MM.1S (cell line): ENCODE measurements at regions not wholly inside any gene's neighbourhood (a gene's known extent, or its start where the extent isn't known, plus 50 kb on each side); places are given as distances from the start of the nearest gene placed in this dataset.

Source experiments
- DNase-seq: peaks from one replicate; pipeline ENCODE4 v3.0.0-alpha.2; 2015
- H2AFZ ChIP-seq: fragments of 300-600 bp; sonication (generic); 2 replicates; pipeline ENCODE4 v1.6.0; 2016; ENCODE audit warnings: antibody characterized with exemption, low read length
- H3F3A ChIP-seq: fragments of 300-600 bp; sonication (generic); 2 replicates; pipeline ENCODE4 v1.6.1; 2016; ENCODE audit warnings: mild to moderate bottlenecking, antibody characterized with exemption, low read length, moderate library complexity, mixed read lengths; ENCODE audit not compliant: insufficient read depth
- H3K27ac ChIP-seq: fragments of 300-600 bp; sonication (generic); 2 replicates; pipeline ENCODE4 v1.5.1; 2016; ENCODE audit warnings: mild to moderate bottlenecking, low read length
- H3K27me3 ChIP-seq: fragments of 300-600 bp; sonication (generic); replicated peaks from 2 replicates; pipeline ENCODE4 v1.6.0; 2016; ENCODE audit warnings: low read length; ENCODE audit not compliant: insufficient read depth
- H3K36me3 ChIP-seq: fragments of 300-600 bp; sonication (generic); replicated peaks from 2 replicates; pipeline ENCODE4 v1.6.1; 2016; ENCODE audit warnings: mild to moderate bottlenecking, low read length, mixed read lengths; ENCODE audit not compliant: insufficient read depth
- H3K4me1 ChIP-seq: fragments of 300-600 bp; sonication (generic); 2 replicates; pipeline ENCODE4 v1.6.1; 2016; ENCODE audit warnings: low read length, mixed read lengths
- H3K4me2 ChIP-seq: fragments of 300-600 bp; sonication (generic); 2 replicates; pipeline ENCODE4 v1.6.0; 2016; ENCODE audit warnings: low read depth, low read length
- H3K4me3 ChIP-seq: fragments of 300-600 bp; sonication (generic); 2 replicates; pipeline ENCODE4 v1.5.1; 2016; ENCODE audit warnings: low read length, mixed read lengths
- H3K79me2 ChIP-seq: fragments of 300-600 bp; sonication (generic); 2 replicates; pipeline ENCODE4 v1.6.1; 2016; ENCODE audit warnings: mixed run types, low read length, mixed read lengths
- H3K9ac ChIP-seq: fragments of 300-600 bp; sonication (generic); 2 replicates; pipeline ENCODE4 v1.6.1; 2016; ENCODE audit warnings: low read length, mixed read lengths
- H3K9me2 ChIP-seq: fragments of 300-600 bp; sonication (generic); replicated peaks from 2 replicates; pipeline ENCODE4 v1.6.1; 2016; ENCODE audit warnings: mild to moderate bottlenecking, low read length, mixed read lengths; ENCODE audit not compliant: insufficient read depth
- H3K9me3 ChIP-seq: fragments of 300-600 bp; sonication (generic); replicated peaks from 2 replicates; pipeline ENCODE4 v1.6.1; 2016; ENCODE audit warnings: mild to moderate bottlenecking, low read length, mixed read lengths; ENCODE audit not compliant: insufficient read depth
- H4K20me1 ChIP-seq: fragments of 300-600 bp; sonication (generic); 2 replicates; pipeline ENCODE4 v1.6.1; 2016; ENCODE audit warnings: mild to moderate bottlenecking, low read length, moderate library complexity, mixed read lengths; ENCODE audit not compliant: insufficient read depth
- CTCF ChIP-seq: fragments of 300-600 bp; sonication (generic); IDR thresholded peaks from 2 replicates; pipeline ENCODE4 v1.5.1; 2016; ENCODE audit warnings: antibody characterized with exemption, low read length, mixed read lengths
- EZH2 ChIP-seq: fragments of 300-600 bp; sonication (generic); optimal IDR thresholded peaks from 2 replicates; pipeline ENCODE3; 2017; ENCODE audit warnings: low read depth, mild to moderate bottlenecking, antibody characterized with exemption, low read length, mixed read lengths
- EZH2phosphoT487 ChIP-seq: fragments of 300-600 bp; sonication (generic); IDR thresholded peaks from 2 replicates; pipeline ENCODE4 v1.6.1; 2018; ENCODE audit warnings: antibody characterized with exemption, low read length

- no peak overlapping the region for H3K4me2 ChIP-seq
Measured at GRCh38 chr10:4678023-4678950, 147.7 kb upstream of the AKR1E2 start.

GRCh38 chr10:4677296-4678021 lies 148.5 kb upstream of the AKR1E2 start:
- no peaks in the 10 kb centered on the region for H3K4me1 ChIP-seq
- no peaks in the 10 kb centered on the region for H3K36me3 ChIP-seq
- no peak overlapping the region for H3K9ac ChIP-seq
- DNase-seq, result no peak
- H3K4me2 ChIP-seq, result no peak overlapping the region
- H3K9me3 ChIP-seq, result no peaks in the 10 kb centered on the region; the same call in 1 of the 2 replicates
- H4K20me1 ChIP-seq, result no peaks in the 10 kb centered on the region
- no peak overlapping the region for H2AFZ ChIP-seq
- TF ChIP-seq EZH2phosphoT487 (no peak), CTCF (no peak), EZH2 (no peak)
- H3F3A ChIP-seq, result no peaks in the 10 kb centered on the region
- no peak overlapping the region for H3K27ac ChIP-seq
- H3K9me2 ChIP-seq, result no peaks in the 10 kb centered on the region
- H3K79me2 ChIP-seq, result no peaks in the 10 kb centered on the region
- no peaks in the 10 kb centered on the region for H3K27me3 ChIP-seq
- no peak overlapping the region for H3K4me3 ChIP-seq

More at GRCh38 chr10:4678023-4678950, 147.7 kb upstream of the AKR1E2 start:
- no peak overlapping the region for H3K9ac ChIP-seq
- no peaks in the 10 kb centered on the region for H3K9me2 ChIP-seq
- H3K27ac ChIP-seq, result no peak overlapping the region
- no peaks in the 10 kb centered on the region for H3K27me3 ChIP-seq
- no peaks in the 10 kb centered on the region; the same call in 1 of the 2 replicates for H3F3A ChIP-seq
- DNase-seq, result no peak
- peaks cover 5% of the 10 kb centered on the region; the same call in 1 of the 2 replicates for H3K4me1 ChIP-seq
- H3K36me3 ChIP-seq, result no peaks in the 10 kb centered on the region
- no peak for TF ChIP-seq EZH2
- TF ChIP-seq CTCF, result no peak
- TF ChIP-seq EZH2phosphoT487, result no peak
- no peaks in the 10 kb centered on the region for H4K20me1 ChIP-seq
- no peaks in the 10 kb centered on the region for H3K9me3 ChIP-seq
- H3K4me3 ChIP-seq, result no peak overlapping the region
- H2AFZ ChIP-seq, result no peak overlapping the region
- H3K79me2 ChIP-seq, result no peaks in the 10 kb centered on the region

- Histone ChIP-seq H4K20me1 (no peaks in the 10 kb centered on the region), H3F3A (no peaks in the 10 kb centered on the region), H3K36me3 (no peaks in the 10 kb centered on the region), H2AFZ (no peak overlapping the region), H3K79me2 (no peaks in the 10 kb centered on the region), H3K9me3 (no peaks in the 10 kb centered on the region; the same call in 1 of the 2 replicates), H3K4me3 (no peak overlapping the region), H3K9me2 (no peaks in the 10 kb centered on the region), H3K27me3 (no peaks in the 10 kb centered on the region), H3K27ac (no peak overlapping the region), H3K4me2 (no peak overlapping the region), H3K4me1 (no peaks in the 10 kb centered on the region), H3K9ac (no peak overlapping the region)
- no peak for TF ChIP-seq CTCF
- TF ChIP-seq EZH2phosphoT487, result no peak
- TF ChIP-seq EZH2, result no peak
- DNase-seq, result no peak
Measured at GRCh38 chr10:4676566-4676965, 149.4 kb upstream of the AKR1E2 start.
